ENCODE measurements at regions not wholly inside any gene's neighbourhood (a gene's known extent, or its start where the extent isn't known, plus 50 kb on each side); places are given as distances from the start of the nearest gene placed in this dataset.

GRCh38 chr18:30527226-30527625, 515.3 kb downstream of the DSC3 start:
- ChIA-PET CTCF (no interaction called here), POLR2A (no interaction called here)
- TF ChIP-seq ZNF2 (tag by site-specific recombination; IDR thresholded peaks at IDR 0.05) (no peak), ZNF404 (tag by site-specific recombination; IDR thresholded peaks at IDR 0.05) (no peak), MZF1 (tag by site-specific recombination; IDR thresholded peaks at IDR 0.05; ENCODE audit: borderline replicate concordance) (no peak), ZNF433 (tag by site-specific recombination; IDR thresholded peaks at IDR 0.05; ENCODE audit: low read depth) (no peak), ZFP3 (tag by site-specific recombination; IDR thresholded peaks at IDR 0.05; ENCODE audit: low read depth) (no peak), ZNF530 (tag by site-specific recombination; IDR thresholded peaks at IDR 0.05; ENCODE audit: low read depth) (no peak), ZNF558 (tag by site-specific recombination; IDR thresholded peaks at IDR 0.05) (no peak), ZNF133 (tag by site-specific recombination; IDR thresholded peaks at IDR 0.05) (no peak), ZFP37 (tag by site-specific recombination; IDR thresholded peaks at IDR 0.05) (no peak), ZNF747 (tag by site-specific recombination; IDR thresholded peaks at IDR 0.05) (no peak), ZNF302 (tag by site-specific recombination; IDR thresholded peaks at IDR 0.05; ENCODE audit: low read depth) (no peak), ZNF266 (tag by site-specific recombination; IDR thresholded peaks at IDR 0.05; ENCODE audit: low read depth) (no peak), ZNF23 (tag by site-specific recombination; IDR thresholded peaks at IDR 0.05; ENCODE audit: borderline replicate concordance) (no peak), ZNF16 (tag by site-specific recombination; IDR thresholded peaks at IDR 0.05; ENCODE audit: low read depth) (no peak), OVOL3 (tag by site-specific recombination; IDR thresholded peaks at IDR 0.05) (no peak), ZNF394 (tag by site-specific recombination; IDR thresholded peaks at IDR 0.05; ENCODE audit: borderline replicate concordance) (no peak), ZNF660 (tag by site-specific recombination; IDR thresholded peaks at IDR 0.05) (no peak)
- TF ChIP-seq, protein P1, sequence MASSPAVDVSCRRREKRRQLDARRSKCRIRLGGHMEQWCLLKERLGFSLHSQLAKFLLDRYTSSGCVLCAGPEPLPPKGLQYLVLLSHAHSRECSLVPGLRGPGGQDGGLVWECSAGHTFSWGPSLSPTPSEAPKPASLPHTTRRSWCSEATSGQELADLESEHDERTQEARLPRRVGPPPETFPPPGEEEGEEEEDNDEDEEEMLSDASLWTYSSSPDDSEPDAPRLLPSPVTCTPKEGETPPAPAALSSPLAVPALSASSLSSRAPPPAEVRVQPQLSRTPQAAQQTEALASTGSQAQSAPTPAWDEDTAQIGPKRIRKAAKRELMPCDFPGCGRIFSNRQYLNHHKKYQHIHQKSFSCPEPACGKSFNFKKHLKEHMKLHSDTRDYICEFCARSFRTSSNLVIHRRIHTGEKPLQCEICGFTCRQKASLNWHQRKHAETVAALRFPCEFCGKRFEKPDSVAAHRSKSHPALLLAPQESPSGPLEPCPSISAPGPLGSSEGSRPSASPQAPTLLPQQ (tag by site-specific recombination; IDR thresholded peaks at IDR 0.05), result no peak
- TF ChIP-seq, protein P2, sequence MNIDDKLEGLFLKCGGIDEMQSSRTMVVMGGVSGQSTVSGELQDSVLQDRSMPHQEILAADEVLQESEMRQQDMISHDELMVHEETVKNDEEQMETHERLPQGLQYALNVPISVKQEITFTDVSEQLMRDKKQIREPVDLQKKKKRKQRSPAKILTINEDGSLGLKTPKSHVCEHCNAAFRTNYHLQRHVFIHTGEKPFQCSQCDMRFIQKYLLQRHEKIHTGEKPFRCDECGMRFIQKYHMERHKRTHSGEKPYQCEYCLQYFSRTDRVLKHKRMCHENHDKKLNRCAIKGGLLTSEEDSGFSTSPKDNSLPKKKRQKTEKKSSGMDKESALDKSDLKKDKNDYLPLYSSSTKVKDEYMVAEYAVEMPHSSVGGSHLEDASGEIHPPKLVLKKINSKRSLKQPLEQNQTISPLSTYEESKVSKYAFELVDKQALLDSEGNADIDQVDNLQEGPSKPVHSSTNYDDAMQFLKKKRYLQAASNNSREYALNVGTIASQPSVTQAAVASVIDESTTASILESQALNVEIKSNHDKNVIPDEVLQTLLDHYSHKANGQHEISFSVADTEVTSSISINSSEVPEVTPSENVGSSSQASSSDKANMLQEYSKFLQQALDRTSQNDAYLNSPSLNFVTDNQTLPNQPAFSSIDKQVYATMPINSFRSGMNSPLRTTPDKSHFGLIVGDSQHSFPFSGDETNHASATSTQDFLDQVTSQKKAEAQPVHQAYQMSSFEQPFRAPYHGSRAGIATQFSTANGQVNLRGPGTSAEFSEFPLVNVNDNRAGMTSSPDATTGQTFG (tag by site-specific recombination; IDR thresholded peaks at IDR 0.05; ENCODE audit: borderline replicate concordance), result no peak
- H3K9me3 ChIP-seq (ENCODE audit: control insufficient read depth, insufficient read depth, low read depth, low read length), result no peaks in the 10 kb centered on the region
- no peaks in the 10 kb centered on the region for H3K36me3 ChIP-seq (ENCODE audit: control insufficient read depth in 2 of 2, insufficient read depth in 1 of 2, low read length in 2 of 2)
- H3K27ac ChIP-seq (ENCODE audit: extremely low read depth, low read depth, low read length), result no peak overlapping the region
- no peak overlapping the region for H3K4me3 ChIP-seq (ENCODE audit: low read depth, low read length)
- no peaks in the 10 kb centered on the region for H3K4me1 ChIP-seq (ENCODE audit: control insufficient read depth, insufficient read depth, low read length)

GRCh38 chr18:30522288-30522929, 520.1 kb downstream of the DSC3 start:
- Histone ChIP-seq H3K9me3 (ENCODE audit: control insufficient read depth, insufficient read depth, low read depth, low read length) (no peaks in the 10 kb centered on the region), H3K4me1 (ENCODE audit: control insufficient read depth, insufficient read depth, low read length) (no peaks in the 10 kb centered on the region), H3K27ac (ENCODE audit: extremely low read depth, low read depth, low read length) (no peak overlapping the region), H3K4me3 (ENCODE audit: low read depth, low read length) (no peak overlapping the region), H3K36me3 (ENCODE audit: control insufficient read depth in 2 of 2, insufficient read depth in 1 of 2, low read length in 2 of 2) (no peaks in the 10 kb centered on the region)
- POLR2A ChIA-PET, result no interaction called here
- CTCF ChIA-PET, result interaction anchor here (0.6 kb wide), 1 partner anchor 275 kb away, joined by 3 read pairs; no protein-coding TSS in a partner anchor
- TF ChIP-seq ZFP69B (tag by site-specific recombination; IDR thresholded peaks at IDR 0.05) (no peak), ZSCAN23 (tag by site-specific recombination; IDR thresholded peaks at IDR 0.05) (no peak), REPIN1 (tag by site-specific recombination; IDR thresholded peaks at IDR 0.05; ENCODE audit: low read depth) (no peak), ZNF138 (tag by site-specific recombination; IDR thresholded peaks at IDR 0.05; ENCODE audit: borderline replicate concordance) (no peak), BCL11B (tag by site-specific recombination; IDR thresholded peaks at IDR 0.05; ENCODE audit: low read depth) (no peak), ZNF571 (tag by site-specific recombination; IDR thresholded peaks at IDR 0.05) (no peak), ZNF169 (tag by site-specific recombination; IDR thresholded peaks at IDR 0.05) (no peak), ZNF518A (tag by site-specific recombination; conservative IDR thresholded peaks at IDR 0.05; ENCODE audit: low read depth) (no peak), ZNF112 (tag by site-specific recombination; IDR thresholded peaks at IDR 0.05) (no peak)
